Mucosa of gallbladder (tissue), 1 donor: ENCODE measurements at regions not wholly inside any gene's neighbourhood (a gene's known extent, or its start where the extent isn't known, plus 50 kb on each side); places are given as distances from the start of the nearest gene placed in this dataset.

Experiments
- DNase-seq: peaks from one replicate; pipeline ENCODE4 v3.0.0-alpha.2; 2020; ENCODE audit warnings: low spot score
- donor health status: DM: no; HTN: no; CAD: no.

- DNase-seq: no peak
Measured at GRCh38 chr5:61823781-61824180, 482.2 kb upstream of the KIF2A start.

GRCh38 chr5:61824396-61824795 lies 481.6 kb upstream of the KIF2A start:
- DNase-seq: no peak

- DNase-seq: no peak
Measured at GRCh38 chr5:61827445-61827975, 478.5 kb upstream of the KIF2A start.

DNA sequence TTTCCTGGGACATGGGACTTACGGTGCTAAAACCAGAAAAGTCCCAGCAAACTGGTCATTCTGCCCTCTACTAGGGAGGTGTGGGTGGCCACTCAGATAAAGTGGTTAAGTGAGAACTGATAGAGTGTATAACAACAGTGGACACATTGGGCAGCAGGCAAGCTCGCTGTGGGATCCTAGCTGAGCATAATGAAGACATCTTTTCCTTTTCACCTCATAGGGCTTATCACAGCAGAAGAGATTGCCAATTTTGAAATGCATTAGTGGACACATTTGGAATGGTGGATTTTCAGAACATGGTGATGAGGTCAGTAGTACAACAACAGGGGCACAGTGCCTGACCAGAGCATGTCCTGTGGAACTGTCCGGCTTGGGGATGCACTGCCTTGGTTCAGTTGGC lies 477.1 kb upstream of the KIF2A start:
- no peak for DNase-seq

- DNase-seq: no peak
Measured at GRCh38 chr5:61831736-61832135, 474.3 kb upstream of the KIF2A start.

- no peak for DNase-seq
Measured at GRCh38 chr5:61837788-61838187, 468.2 kb upstream of the KIF2A start.

- no peak for DNase-seq
Measured at GRCh38 chr5:61840361-61840760, 465.6 kb upstream of the KIF2A start.

DNA sequence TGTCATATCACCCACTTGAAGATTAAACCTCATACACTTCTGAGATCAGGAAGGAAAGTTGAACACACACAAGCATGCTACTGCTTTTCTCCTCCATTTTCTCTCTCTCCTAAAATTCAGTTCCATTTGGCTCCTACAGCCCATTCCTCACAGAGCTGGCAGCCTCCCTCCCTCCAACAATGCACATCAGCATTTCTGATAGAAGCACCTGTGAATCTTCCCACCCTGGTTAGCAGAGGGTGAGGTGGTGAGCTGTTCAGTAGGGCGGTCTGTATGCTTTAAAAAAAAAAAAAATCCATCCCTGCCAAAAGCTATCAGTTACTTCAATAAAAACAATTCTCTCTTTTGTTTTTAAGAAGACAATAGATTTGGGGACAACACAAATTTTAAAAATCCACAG lies 463.2 kb upstream of the KIF2A start:
- DNase-seq: no peak

DNA sequence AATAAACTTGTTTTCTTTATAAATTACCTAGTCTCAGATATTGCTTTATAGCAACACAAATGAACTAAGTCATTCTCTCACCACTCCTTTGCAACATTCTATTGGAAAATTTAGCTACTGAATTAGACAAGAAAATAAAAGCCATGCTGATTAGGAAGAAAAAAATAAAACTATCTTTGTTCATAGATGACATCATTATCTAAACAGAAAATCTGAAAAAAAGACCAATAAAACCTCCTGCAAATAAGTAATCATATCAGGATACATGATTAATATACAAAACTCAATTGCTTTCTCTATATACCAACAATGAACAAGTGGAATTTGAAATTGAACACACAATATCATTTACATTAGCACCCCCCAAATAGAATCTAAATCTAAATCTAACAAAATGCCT lies 455.3 kb upstream of the KIF2A start:
- no peak for DNase-seq

DNA sequence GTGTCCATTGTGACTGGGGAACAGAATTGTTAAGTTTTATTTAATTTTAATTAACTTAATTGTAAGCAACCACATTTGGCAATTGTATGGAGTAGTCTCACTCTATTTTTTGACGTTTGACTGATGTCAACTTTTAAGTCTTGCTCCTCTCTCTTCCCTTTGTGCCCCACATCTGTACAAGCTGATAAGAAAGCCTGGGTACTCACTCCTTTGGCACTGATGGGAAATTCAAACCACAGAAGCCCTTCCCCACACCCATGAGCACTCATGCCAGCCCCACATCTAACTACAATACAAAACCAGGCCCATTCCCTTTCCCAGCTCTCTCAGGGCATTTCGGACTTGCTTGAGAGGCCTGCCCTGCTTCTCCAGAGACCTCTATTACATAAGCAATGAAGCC lies 451.5 kb upstream of the KIF2A start:
- DNase-seq: no peak

DNA sequence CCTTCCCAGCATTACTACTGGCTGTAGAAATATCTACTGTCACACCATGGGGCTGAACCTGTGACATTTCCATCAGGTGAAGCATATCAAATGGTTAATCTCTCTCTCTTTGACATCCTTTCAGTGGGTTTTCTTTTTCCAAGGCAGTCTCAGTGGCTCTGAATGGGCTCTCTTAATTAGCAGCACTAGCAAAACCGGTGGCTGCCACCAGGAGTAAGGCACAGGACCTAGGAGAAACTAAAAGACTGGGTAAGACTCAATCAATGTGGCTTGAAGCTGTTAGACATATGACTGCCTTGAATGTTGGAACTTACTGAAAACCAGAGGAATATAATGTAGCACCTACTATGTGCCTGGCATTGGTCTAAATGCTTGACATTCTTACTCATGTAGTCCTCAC lies 445.0 kb upstream of the KIF2A start:
- no peak for DNase-seq

GRCh38 chr5:61866930-61867329 lies 439.1 kb upstream of the KIF2A start:
- DNase-seq: no peak

DNA sequence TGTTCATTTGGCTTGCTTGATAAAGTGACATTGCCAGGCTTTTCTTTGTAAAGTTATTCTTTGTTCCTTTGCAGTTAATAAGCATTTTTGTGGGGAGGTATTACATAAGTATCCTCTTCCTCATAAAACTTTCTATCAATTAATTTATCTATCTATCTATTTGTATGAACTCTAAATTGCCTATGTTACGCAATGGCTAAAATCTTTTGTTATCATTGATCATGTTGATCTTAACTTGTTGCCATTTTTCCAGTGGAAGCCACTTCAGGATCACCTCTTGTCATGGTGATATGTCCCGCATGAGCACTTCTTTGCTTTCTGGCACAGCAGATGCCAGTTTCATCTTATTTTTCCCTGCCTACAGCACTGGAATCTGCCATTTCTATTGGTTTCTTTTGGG lies 436.7 kb upstream of the KIF2A start:
- DNase-seq: no peak

DNA sequence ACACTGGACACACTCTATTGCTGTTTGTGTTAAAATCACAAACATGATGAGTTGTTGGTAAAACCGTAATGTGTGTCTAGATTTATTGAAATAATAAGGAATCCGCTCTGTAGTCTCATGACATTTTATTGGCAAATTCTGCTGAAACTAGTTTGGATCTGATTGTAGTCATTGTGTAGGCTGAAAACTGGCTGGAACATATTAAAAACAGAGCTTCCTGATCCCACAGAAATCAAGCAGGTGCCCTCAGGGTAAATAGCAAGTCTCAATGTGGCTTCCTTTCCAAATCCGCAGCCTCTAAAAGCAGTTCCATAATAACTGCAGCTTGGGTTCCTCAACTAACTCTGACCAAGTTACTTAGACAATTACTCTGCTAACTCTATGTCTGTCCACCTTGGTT lies 427.5 kb upstream of the KIF2A start:
- no peak for DNase-seq

DNA sequence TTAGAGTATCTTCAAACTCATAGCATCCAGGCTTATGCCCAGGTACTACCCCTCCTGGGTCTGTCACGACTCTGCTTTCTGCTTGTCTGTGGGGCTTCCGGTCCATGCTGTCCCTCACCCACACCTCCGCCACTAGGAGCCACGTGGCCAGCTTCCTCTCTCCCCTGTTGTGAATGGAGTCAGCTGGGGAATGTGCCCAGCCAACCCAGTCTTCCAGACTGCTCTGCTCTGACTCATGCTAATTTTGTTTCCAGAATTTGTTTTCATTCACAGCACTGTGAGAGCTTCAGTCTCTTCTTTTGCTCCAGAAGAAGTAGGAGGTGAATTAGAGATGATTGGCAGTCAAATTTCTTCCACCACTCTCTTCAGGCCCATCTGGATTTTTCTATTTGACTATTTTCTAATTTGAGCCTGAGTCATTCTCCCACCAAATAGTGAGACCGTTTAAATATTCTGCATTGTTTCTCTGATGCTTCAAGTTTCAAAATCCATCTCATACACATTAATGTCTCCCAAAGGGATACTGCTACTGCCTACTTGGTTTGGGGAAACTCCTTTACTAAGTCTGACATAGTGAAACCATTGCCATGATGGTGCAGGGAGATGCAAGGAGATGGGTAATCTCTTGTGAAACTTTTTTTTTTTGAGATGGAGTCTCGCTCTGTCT lies 424.1 kb upstream of the KIF2A start:
- DNase-seq: no peak

GRCh38 chr5:61882901-61883500 lies 423.0 kb upstream of the KIF2A start:
- DNase-seq: no peak

GRCh38 chr5:61884252-61884855 lies 421.7 kb upstream of the KIF2A start:
- DNase-seq: no peak

DNA sequence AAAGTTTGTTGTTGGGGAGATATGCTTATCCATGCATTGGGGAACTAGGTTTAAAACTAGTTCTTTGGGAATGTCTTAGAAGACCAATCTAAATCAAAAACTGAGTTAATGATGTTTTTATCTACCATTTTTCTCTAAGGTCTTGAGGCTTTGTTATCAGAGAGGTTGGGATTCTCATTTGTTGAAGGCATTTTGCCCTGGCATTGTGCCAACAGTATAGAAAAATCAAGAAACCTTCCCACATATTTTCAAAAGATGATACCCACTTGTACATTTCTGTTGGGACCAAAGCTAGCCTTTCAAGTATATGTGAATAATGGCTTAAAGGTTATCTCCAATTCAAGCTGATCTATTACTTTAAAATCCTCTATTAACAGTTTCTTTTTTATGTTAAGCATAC lies 419.8 kb upstream of the KIF2A start:
- no peak for DNase-seq

- DNase-seq: no peak
Measured at GRCh38 chr5:61887271-61887670, 418.7 kb upstream of the KIF2A start.

GRCh38 chr5:61894046-61894445 lies 412.0 kb upstream of the KIF2A start:
- DNase-seq: no peak

DNA sequence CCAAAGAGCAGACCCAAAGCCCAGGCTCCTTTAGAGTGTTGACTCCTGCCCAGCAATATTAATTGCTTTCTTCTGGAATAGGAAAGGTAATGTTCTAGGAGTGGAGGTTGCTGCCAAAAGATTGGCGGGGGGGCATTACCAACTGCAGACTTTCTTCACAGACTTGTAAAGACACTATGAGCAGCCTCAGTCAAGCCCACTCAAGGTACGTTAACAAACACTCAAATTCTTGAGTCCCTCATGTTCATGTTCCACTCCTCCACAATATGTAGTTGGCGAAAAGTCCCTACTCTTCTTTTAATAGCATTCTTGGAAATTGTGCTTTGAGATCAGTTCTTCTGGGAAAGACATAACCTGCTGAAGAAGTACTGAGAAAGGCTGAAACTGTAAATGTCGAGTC lies 409.2 kb upstream of the KIF2A start:
- DNase-seq: no peak

GRCh38 chr5:61897251-61897650 lies 408.8 kb upstream of the KIF2A start:
- no peak for DNase-seq

DNA sequence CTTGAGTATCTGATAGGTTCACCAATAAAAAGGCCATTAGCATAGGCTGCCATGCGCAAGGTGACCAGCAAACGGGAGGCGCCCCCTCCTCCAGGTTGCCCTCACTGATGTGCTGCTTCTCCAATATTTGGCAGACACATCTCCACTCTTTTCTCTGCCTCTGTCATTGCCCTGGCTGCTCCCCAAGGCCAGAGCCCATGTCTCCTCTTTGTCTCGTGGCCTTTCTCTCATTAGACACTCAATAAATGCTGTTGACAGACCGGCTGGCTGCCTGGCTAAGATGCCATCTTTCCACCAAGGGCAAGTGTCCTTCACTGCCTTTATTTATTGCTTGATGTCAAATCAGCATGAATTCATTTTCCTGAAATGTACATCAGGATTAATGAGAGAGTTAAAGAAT lies 404.0 kb upstream of the KIF2A start:
- DNase-seq: no peak
